Jurkat, Clone E6-1 (cell line): ENCODE measurements at regions not wholly inside any gene's neighbourhood (a gene's known extent, or its start where the extent isn't known, plus 50 kb on each side); places are given as distances from the start of the nearest gene placed in this dataset.

Experiments
- DNase-seq: peaks from one replicate; pipeline ENCODE4 v3.0.0-alpha.2; 2011; ENCODE audit warnings: low read depth, low spot score
- H3K4me3 ChIP-seq: 2 replicates; pipeline ENCODE4 v1.5.1; 2011; ENCODE audit warnings: mild to moderate bottlenecking, low read length, control low read depth, moderate library complexity

DNA sequence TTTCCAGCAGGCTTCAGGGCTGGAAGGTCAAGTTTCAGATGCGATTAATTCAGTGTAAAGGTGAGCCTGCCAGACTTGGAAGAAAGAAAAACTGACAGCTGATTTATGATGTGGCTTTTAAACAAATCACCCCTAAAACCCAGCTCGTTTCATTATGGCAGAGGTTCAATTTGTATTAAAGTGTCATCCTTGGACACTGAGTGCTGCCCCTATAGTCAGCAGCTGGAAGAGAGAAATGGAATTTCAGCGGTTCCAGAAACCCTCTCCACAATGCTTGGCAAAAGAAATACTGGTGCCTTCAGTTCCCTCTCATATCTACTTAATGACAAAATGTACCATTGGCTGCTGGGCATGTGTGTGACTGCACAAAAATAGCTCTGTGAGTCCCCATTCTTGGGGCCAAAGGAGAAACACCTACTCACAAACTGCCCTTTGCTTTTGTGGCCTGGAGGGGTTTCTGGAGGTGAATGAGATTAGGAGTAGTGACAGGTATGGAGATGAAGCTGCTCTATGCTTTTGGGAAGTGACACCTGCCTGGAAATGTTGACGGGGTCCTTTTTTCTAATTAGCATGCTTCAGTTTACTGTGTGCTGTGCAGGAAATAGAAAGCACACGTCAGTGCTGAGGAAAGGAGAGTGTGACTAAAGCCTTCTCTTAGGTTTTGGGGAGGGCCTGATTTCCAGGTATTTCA, 95.1 kb upstream of the TSPAN2 start:
- no peak for DNase-seq
- no peak overlapping the region for H3K4me3 ChIP-seq

DNA sequence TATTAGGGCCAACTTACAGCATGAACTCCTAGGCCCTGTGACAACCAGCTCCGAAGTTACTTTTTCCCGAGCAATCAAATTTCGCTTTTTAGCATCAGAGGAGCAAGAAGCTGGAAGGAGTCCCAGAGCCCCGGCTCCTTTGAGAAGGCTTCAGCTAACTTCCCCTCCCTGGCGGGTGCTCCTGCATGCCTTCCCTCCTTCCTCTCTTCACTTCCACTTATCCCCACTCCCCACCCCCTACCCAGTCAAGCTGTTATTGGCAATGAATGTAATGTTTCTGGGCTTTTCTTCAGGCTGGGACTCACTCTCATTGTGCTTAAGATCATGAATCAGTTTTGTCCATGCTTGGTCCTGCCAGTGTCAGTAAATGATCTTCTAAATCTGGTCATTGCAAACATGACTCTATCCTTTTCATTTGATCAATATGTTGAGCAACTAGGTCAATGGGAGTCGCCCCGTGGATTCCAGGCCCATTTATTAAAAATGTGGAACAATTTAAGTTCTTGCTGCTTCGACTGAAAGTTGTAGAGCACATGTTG, 94.5 kb upstream of the TSPAN2 start:
- no peak overlapping the region for H3K4me3 ChIP-seq
- DNase-seq = no peak

DNA sequence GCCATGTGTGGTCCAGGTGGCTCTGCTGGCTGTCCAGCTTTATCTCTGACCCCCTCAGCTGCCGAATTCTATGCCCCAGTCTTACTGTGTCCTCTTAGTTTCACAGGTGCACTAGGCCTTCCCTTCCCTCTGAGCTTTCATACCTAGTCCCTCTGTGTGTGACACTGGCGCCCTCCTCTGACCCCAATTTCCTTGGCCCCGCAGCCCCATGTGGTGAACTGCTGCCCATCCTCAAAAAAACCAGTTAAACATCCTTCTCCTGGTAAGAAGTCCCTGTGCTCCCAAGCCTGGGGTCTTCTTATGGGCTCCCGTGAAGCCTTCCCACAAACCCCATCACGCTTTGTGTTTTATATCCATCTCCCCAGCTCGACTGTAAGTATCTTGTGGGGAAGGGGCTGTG, 93.9 kb upstream of the TSPAN2 start:
- no peak overlapping the region for H3K4me3 ChIP-seq
- no peak for DNase-seq

DNA sequence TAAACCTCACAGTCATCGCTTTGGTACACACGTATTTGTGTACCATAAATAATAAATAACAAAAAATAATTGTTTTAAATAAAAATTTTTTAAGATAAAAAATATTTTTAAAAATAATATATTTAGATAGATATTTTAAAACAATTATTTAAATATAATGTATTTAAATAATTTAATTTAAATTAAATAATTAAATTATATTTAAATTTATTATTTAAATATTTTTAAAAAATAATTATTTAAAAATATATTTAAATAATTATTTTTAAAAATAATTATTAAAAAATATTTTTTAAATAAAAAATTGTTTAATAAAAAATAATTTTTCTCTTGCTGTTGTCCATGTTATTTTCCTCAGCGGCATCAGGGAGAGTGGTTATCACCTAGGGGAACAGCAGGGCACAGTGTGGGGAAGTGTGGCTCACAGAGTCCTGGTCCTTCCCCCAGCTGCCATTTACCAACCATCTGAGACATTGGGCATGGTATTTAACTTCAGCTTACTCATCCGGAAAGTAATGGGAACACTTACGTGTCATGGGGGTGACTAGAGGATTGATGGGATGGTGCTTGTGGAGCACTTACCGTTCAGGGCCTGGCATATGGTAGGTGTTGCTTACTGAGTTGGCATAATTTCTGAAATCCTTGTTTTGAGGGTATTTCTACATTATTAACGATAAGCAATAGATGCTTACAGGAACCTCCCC, 92.9 kb upstream of the TSPAN2 start:
- no peak overlapping the region for H3K4me3 ChIP-seq
- DNase-seq = no peak

DNA sequence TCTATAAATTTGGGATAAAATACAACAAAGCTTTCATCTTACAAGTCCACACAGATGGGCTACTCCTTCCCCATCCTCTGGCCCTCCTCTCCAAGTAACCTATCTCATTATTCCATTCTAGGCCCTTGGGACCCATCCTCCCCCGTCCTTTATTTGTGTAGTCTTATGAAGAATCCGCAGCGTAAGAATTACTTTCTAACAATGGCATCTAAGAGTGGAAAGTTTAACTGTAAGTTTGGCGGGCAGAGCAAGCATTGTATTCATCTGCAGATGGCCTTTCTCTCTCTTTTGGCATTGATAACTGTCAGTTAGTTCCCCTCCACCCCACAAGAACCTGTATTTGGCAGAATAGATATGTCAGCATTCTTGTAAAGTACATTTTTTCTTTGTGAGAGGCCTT, 91.9 kb upstream of the TSPAN2 start:
- no peak for DNase-seq
- H3K4me3 ChIP-seq = no peak overlapping the region

- no peak overlapping the region for H3K4me3 ChIP-seq
- no peak for DNase-seq
Observed at GRCh38 chr1:115179397-115180079, 90.2 kb upstream of the TSPAN2 start.

DNA sequence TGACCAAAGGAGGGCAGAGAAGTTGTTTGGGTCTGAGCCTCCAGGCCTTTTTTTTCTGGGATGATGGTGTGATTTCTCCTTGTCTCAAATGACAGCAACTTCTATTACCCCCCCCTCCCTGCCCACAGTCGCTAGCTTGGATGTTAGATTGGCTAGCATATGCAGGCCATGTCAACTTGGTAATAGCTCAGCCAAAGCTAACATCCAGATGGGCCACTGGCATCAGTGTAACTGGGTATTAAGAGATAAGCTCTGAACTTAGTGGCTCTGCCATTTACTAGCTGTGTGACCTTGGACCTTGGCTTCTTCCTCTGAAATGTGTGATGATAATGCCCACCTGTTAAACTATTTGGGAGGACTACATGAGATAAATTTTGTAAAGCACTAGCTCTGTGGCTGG, 86.9 kb upstream of the TSPAN2 start:
- no peak for DNase-seq

GRCh38 chr1:115175596-115175995, 86.3 kb upstream of the TSPAN2 start:
- no peak for DNase-seq
- no peak overlapping the region for H3K4me3 ChIP-seq

More for the DNA sequence above, 86.9 kb upstream of the TSPAN2 start:
- no peak overlapping the region for H3K4me3 ChIP-seq

DNA sequence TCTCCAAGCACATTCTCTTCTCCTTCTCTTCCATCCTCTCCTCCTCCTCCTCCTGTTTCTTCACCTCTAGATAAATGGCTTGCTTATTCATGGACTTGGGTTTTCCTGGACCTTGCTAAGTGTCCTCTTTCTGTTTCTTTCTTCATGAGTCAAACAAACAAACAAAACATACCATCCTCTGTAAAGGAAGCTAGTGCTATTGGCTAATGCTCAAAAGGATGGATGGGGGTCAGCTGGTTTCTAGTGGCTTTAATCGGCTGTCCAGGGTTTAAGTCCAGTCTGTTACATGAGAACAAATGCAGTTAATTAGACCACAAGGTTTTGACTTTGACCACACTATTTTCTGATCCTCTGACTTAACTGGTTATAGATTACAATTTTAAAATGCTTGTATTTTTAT, 83.8 kb upstream of the TSPAN2 start:
- no peak overlapping the region for H3K4me3 ChIP-seq
- no peak for DNase-seq

- DNase-seq = no peak
- no peak overlapping the region for H3K4me3 ChIP-seq
Observed at GRCh38 chr1:115172270-115172669, 83.0 kb upstream of the TSPAN2 start.

GRCh38 chr1:115170961-115171392, 81.7 kb upstream of the TSPAN2 start:
- no peak for DNase-seq
- H3K4me3 ChIP-seq = no peak overlapping the region

DNA sequence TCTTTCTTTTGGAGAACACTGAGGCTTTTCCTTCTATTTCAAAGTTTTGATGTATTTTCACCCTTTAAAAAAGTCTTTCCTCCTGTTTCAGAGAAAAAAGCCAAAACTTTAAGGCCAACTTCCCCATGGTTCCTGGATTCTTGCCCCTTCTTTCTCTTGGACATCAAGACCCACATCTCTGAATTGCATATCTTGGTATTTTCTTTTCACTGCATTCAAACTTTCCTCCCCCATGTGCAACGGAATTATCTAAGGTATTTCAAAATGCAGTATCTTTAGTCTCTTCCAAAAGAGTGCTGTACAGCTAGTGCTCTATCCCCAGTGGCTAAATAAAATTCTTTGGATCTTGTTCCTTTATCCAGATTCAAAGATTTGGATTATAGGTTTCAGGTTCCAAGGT, 81.1 kb upstream of the TSPAN2 start:
- no peak overlapping the region for H3K4me3 ChIP-seq

GRCh38 chr1:115168026-115168425, 78.7 kb upstream of the TSPAN2 start:
- no peak for DNase-seq
- no peak overlapping the region for H3K4me3 ChIP-seq

More for the DNA sequence above, 81.1 kb upstream of the TSPAN2 start:
- DNase-seq = no peak

GRCh38 chr1:115166531-115167091, 77.3 kb upstream of the TSPAN2 start:
- DNase-seq = no peak
- H3K4me3 ChIP-seq = no peak overlapping the region

DNA sequence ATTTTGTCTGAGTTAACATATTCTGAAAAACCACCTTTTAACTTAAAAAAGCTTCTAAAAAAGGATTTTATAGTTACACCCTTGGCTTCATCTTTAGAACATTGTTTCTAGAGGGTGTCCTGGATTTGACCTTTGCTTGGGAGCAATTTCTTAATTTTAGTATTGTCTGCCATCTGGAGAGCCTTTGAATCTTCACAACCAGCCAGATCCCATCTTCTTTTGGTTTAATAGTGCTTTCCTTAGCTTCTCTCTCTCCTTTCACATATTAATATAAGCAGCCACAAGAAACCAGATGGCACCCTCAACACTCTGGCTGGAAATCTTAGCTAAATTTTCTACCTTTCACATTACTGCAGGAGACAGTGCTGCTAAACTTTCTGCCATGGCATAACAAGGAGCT, 76.5 kb upstream of the TSPAN2 start:
- no peak for DNase-seq

GRCh38 chr1:115164940-115165705, 75.8 kb upstream of the TSPAN2 start:
- no peak overlapping the region for H3K4me3 ChIP-seq
- DNase-seq = no peak

More for the DNA sequence above, 76.5 kb upstream of the TSPAN2 start:
- no peak overlapping the region for H3K4me3 ChIP-seq

DNA sequence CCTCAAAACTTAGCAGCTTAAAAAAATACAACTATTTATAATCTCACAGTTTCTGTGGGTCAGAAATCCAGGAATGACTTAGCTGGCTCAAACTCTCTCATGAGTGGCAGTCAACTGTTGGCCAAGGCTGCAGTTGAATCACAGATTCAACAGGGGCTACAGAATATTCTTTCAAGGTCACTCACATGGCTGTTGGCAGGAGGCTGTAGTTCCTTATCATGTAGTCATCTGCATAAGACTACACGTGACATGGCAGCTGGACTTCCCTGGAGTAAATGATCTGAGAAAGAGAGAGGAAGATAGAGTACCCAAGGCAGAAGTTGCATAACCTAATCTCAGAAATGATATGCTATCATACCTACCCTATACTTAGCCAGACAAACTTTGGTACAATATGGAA, 75.2 kb upstream of the TSPAN2 start:
- H3K4me3 ChIP-seq = no peak overlapping the region
- no peak for DNase-seq

DNA sequence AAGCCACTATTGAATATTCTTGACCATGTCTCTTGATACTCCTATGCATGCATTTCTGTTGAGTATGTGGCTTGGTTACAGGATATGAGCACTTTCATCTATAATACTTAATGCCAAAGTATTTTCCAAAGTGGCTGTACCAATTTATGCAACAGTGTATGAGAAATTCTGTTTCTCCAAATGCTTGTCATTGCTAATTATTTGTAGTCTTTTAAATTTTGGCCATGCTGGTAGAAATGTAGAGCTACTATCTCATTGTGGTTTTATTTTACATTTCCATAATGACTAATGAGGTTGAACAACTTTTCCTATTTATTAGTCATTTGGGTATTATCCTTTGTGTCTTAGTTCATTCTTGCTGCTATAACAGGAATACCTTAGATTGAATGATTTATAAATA, 71.4 kb upstream of the TSPAN2 start:
- no peak for DNase-seq
- no peak overlapping the region for H3K4me3 ChIP-seq

DNA sequence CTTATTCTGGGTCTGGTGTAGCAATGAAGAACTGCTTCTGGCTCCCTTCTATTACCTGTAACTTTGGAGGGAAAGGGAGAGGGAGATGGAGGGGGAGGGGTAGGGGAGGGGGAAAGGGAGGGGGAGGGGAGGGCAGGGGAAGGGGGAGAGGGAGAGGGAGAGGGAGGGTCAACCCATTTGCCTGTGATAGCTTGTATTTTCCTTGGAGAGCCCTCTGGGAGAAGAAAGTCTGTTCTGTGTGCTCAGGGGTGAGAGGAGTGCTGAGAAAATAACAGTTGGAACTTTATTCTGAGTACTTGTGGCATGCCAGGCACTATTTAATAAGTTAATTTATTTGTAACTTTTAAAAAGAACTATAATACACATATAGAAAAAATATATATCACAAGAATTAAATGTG, 70.7 kb upstream of the TSPAN2 start:
- H3K4me3 ChIP-seq = no peak overlapping the region
- DNase-seq = no peak
